Left ventricle myocardium superior (tissue), 1 donor: ENCODE measurements at regions not wholly inside any gene's neighbourhood (a gene's known extent, or its start where the extent isn't known, plus 50 kb on each side); places are given as distances from the start of the nearest gene placed in this dataset.

Source experiments
- ATAC-seq: fragments of 200-7000 bp; cut with Tn5 transposase; one replicate; pipeline ENCODE4 v1.9.1; 2020; ENCODE audit warnings: mild to moderate bottlenecking, moderate library complexity
- DNase-seq: peaks from one replicate; pipeline ENCODE4 v3.0.0-alpha.2; 2020
- intact Hi-C: fragments of 100-400 bp; cut with micrococcal nuclease; formaldehyde crosslinking; loops from one replicate; pipeline ENCODE4 v1.11.0; 2022
- donor health status: DM: no; HTN: yes; CAD: no; lungs with severe emphysema.

DNA sequence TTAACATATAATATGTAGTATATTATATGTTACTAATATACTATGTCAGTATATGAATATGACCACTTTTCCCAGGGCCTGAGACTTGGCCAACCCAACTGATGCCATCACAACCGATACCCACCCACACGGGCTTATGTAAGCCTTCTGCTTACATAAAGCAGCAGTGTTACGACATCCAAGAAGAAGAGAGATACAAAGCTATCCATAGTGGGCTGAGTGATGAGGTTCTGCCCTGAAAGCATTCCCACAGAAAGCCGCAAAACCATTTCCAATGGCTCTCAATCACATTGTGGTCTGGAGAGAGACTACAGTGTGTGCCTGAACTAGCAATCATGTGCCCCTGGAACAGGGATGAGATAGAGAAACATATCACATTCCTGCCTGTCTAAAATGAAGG is 177.9 kb downstream of the PLOD2 start:
- no peak for DNase-seq
- intact Hi-C loops = no loop called here

More for the DNA sequence above, 177.9 kb downstream of the PLOD2 start:
- ATAC-seq = no peak
